HL-60 (cell line): ENCODE measurements at regions not wholly inside any gene's neighbourhood (a gene's known extent, or its start where the extent isn't known, plus 50 kb on each side); places are given as distances from the start of the nearest gene placed in this dataset.

Source experiments
- CTCF ChIP-seq: IDR thresholded peaks from one replicate; pipeline ENCODE4 v1.5.1; 2011; ENCODE audit warnings: low read length, control low read depth, inconsistent platforms; ENCODE audit not compliant: insufficient read depth
- GABPA ChIP-seq: IDR thresholded peaks from 2 replicates; pipeline ENCODE4 v1.6.1; 2012; ENCODE audit warnings: low read depth
- POLR2AphosphoS5 ChIP-seq: IDR thresholded peaks from 2 replicates; pipeline ENCODE4 v1.6.1; 2012; ENCODE audit warnings: low read depth
- REST ChIP-seq: IDR thresholded peaks from 2 replicates; pipeline ENCODE4 v1.6.1; 2012; ENCODE audit warnings: low read depth; ENCODE audit not compliant: insufficient replicate concordance

GRCh38 chr5:67986761-67987160 is 228.8 kb upstream of the PIK3R1 start:
- TF ChIP-seq CTCF (no peak), GABPA (no peak), POLR2AphosphoS5 (no peak), REST (no peak)
